ENCODE measurements at regions not wholly inside any gene's neighbourhood (a gene's known extent, or its start where the extent isn't known, plus 50 kb on each side); places are given as distances from the start of the nearest gene placed in this dataset.

DNA sequence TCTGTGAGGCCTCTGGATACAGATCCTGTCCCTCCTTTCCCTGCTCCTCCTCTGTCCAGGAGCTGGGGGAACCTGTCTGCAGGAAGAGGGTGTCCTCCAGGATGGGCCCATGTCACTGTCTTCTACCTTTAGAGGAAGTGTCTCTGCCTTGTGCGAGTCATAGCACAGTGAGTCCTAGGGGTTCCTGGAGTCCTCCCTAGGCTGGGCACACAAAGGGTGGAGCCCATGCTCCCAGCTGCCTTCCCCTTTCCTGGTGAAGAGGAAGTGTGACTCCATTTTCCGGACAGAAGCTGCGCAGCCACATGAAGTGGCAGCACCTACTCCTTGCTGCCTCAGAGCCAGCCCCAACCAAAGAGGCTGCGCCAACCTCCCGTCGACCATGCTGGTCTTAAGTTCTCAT lies 112.2 kb downstream of the CTTN start:
- intact Hi-C loops (cut with micrococcal nuclease; ENCODE audit: unreplicated experiment) = no loop called here
- ChIA-PET CTCF (no interaction called here), POLR2A (ENCODE audit: low non-redundant PET) (no interaction called here)
- no peaks in the 10 kb centered on the region for H3K4me1 ChIP-seq (ENCODE audit: insufficient read depth, low read length, poor library complexity, severe bottlenecking)
- H3K9me3 ChIP-seq (ENCODE audit: low read depth, low read length, poor library complexity, severe bottlenecking) = peaks cover 25% of the 10 kb centered on the region
- DNase-seq (ENCODE audit: low spot score) = no peak
- H3K27ac ChIP-seq (ENCODE audit: low read depth, low read length, poor library complexity, severe bottlenecking) = no peak overlapping the region
- no peaks in the 10 kb centered on the region for H3K36me3 ChIP-seq (ENCODE audit: insufficient read depth, low read length, poor library complexity, severe bottlenecking)
- TF ChIP-seq, protein P1, sequence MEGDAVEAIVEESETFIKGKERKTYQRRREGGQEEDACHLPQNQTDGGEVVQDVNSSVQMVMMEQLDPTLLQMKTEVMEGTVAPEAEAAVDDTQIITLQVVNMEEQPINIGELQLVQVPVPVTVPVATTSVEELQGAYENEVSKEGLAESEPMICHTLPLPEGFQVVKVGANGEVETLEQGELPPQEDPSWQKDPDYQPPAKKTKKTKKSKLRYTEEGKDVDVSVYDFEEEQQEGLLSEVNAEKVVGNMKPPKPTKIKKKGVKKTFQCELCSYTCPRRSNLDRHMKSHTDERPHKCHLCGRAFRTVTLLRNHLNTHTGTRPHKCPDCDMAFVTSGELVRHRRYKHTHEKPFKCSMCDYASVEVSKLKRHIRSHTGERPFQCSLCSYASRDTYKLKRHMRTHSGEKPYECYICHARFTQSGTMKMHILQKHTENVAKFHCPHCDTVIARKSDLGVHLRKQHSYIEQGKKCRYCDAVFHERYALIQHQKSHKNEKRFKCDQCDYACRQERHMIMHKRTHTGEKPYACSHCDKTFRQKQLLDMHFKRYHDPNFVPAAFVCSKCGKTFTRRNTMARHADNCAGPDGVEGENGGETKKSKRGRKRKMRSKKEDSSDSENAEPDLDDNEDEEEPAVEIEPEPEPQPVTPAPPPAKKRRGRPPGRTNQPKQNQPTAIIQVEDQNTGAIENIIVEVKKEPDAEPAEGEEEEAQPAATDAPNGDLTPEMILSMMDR (conservative IDR thresholded peaks at IDR 0.05; ENCODE audit: low read depth, low read length) = no peak
- no peak for TF ChIP-seq EZH2 (IDR thresholded peaks at IDR 0.05; ENCODE audit: borderline replicate concordance, low read depth, low read length, poor library complexity, severe bottlenecking)
- H3K4me3 ChIP-seq (ENCODE audit: low read depth, low read length, poor library complexity, severe bottlenecking) = no peak overlapping the region
- H3K27me3 ChIP-seq (replicated peaks; ENCODE audit: insufficient read depth, low read depth, low read length, poor library complexity) = no peaks in the 10 kb centered on the region
- no TSS peak for BruUV-seq (replicated peaks)

DNA sequence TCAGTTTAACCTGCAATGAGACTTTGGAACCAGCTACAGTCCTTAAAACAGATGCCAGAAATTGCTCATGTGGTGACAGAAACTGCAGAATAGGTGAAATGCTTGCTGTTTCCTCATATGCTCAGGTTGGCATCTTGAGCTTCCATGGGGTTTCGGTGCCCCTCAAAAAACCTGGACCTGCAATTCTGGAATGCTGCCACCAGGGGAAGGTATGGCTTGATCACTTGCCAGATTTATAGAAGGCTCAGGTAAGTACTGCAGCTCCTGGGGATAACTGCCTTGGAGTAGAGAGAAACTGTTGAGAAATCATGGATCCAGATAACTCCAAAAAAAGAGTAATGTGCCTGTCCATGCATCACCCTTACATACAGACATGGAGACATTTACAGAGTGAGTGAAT lies 113.0 kb downstream of the CTTN start:
- POLR2A ChIA-PET (ENCODE audit: low non-redundant PET) = no interaction called here
- TF ChIP-seq EZH2 (IDR thresholded peaks at IDR 0.05; ENCODE audit: borderline replicate concordance, low read depth, low read length, poor library complexity, severe bottlenecking) = no peak
- TF ChIP-seq, protein P1 (conservative IDR thresholded peaks at IDR 0.05; ENCODE audit: low read depth, low read length) = no peak; the same call in 1 of the 2 replicates
- Histone ChIP-seq H3K4me3 (ENCODE audit: low read depth, low read length, poor library complexity, severe bottlenecking) (no peak overlapping the region), H3K4me1 (ENCODE audit: insufficient read depth, low read length, poor library complexity, severe bottlenecking) (no peaks in the 10 kb centered on the region), H3K36me3 (ENCODE audit: insufficient read depth, low read length, poor library complexity, severe bottlenecking) (no peaks in the 10 kb centered on the region), H3K27ac (ENCODE audit: low read depth, low read length, poor library complexity, severe bottlenecking) (no peak overlapping the region), H3K27me3 (replicated peaks; ENCODE audit: insufficient read depth, low read depth, low read length, poor library complexity) (no peaks in the 10 kb centered on the region), H3K9me3 (ENCODE audit: low read depth, low read length, poor library complexity, severe bottlenecking) (peaks cover 25% of the 10 kb centered on the region)
- no peak for DNase-seq (ENCODE audit: low spot score)
- BruUV-seq (replicated peaks) = no TSS peak
- intact Hi-C loops (cut with micrococcal nuclease; ENCODE audit: unreplicated experiment) = no loop called here
- CTCF ChIA-PET = no interaction called here

DNA sequence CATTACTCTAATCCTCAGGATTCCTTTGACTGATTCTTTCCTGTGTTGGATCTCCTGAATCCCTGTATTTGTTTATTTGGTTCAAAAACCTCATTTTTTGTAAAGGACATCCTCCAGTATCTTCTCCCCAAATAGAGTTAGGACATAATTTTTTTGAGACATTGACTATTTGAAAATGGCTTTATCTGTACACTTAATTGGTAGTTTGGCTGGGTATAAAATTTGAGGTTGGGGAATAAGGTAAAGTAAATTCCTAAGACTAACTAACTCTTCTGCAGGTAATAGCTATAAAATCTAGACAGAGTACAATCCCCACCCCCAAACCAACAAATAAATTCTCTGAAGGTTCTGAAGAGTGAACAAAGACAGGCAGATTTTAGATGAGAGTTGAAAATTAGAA lies 114.4 kb downstream of the CTTN start:
- H3K27me3 ChIP-seq (replicated peaks; ENCODE audit: insufficient read depth, low read depth, low read length, poor library complexity) = peaks cover 8% of the 10 kb centered on the region
- DNase-seq (ENCODE audit: low spot score) = no peak
- CTCF ChIA-PET = no interaction called here
- no peaks in the 10 kb centered on the region for H3K36me3 ChIP-seq (ENCODE audit: insufficient read depth, low read length, poor library complexity, severe bottlenecking)
- H3K27ac ChIP-seq (ENCODE audit: low read depth, low read length, poor library complexity, severe bottlenecking) = no peak overlapping the region
- intact Hi-C loops (cut with micrococcal nuclease; ENCODE audit: unreplicated experiment) = no loop called here
- H3K9me3 ChIP-seq (ENCODE audit: low read depth, low read length, poor library complexity, severe bottlenecking) = peaks cover 25% of the 10 kb centered on the region
- BruUV-seq (replicated peaks) = no TSS peak
- POLR2A ChIA-PET (ENCODE audit: low non-redundant PET) = no interaction called here
- H3K4me1 ChIP-seq (ENCODE audit: insufficient read depth, low read length, poor library complexity, severe bottlenecking) = no peaks in the 10 kb centered on the region
- TF ChIP-seq, protein P1 (conservative IDR thresholded peaks at IDR 0.05; ENCODE audit: low read depth, low read length) = no peak
- TF ChIP-seq EZH2 (IDR thresholded peaks at IDR 0.05; ENCODE audit: borderline replicate concordance, low read depth, low read length, poor library complexity, severe bottlenecking) = no peak
- no peak overlapping the region for H3K4me3 ChIP-seq (ENCODE audit: low read depth, low read length, poor library complexity, severe bottlenecking)

Data from A673 (cell line).